Transverse colon (tissue), 4 donors: ENCODE measurements at regions not wholly inside any gene's neighbourhood (a gene's known extent, or its start where the extent isn't known, plus 50 kb on each side); places are given as distances from the start of the nearest gene placed in this dataset.

ENCODE experiments used
- DNase-seq: peaks from one replicate; pipeline ENCODE4 v3.0.0-alpha.2; 2019
- H3K27ac ChIP-seq, 4 donors: fragments of 200-600 bp; sonication (generic); 2 replicates each; pipeline ENCODE4 v1.5.1; 2016 to 2018; ENCODE audit warnings: inconsistent platforms in 4 of 4
- H3K27me3 ChIP-seq: fragments of 200-600 bp; sonication (generic); 2 replicates; pipeline ENCODE4 v1.5.1; 2017; ENCODE audit warnings: inconsistent platforms
- H3K36me3 ChIP-seq, 4 donors: fragments of 200-600 bp; sonication (generic); 2 replicates each; pipeline ENCODE4 v1.5.1; 2017 to 2019; ENCODE audit warnings: inconsistent platforms in 4 of 4
- H3K4me1 ChIP-seq, 4 donors: fragments of 200-600 bp; sonication (generic); 2 replicates each; pipeline ENCODE4 v1.5.1; 2017 to 2020; ENCODE audit warnings: inconsistent platforms in 4 of 4
- H3K4me3 ChIP-seq, 4 donors: fragments of 200-600 bp; sonication (generic); 1 replicate in 1 of 4; 2 replicates in 3 of 4; pipeline versions ENCODE4 v1.5.1 to v1.6.1; 2017 to 2019; ENCODE audit warnings: inconsistent platforms in 4 of 4
- H3K9me3 ChIP-seq, 2 donors: fragments of 200-600 bp; sonication (generic); 2 replicates each; pipeline ENCODE4 v1.5.1; 2017 to 2019; ENCODE audit warnings: inconsistent platforms in 2 of 2
- EP300 ChIP-seq: sonication (generic); formaldehyde crosslinking; IDR thresholded peaks from one replicate; pipeline ENCODE4 v1.6.1; 2017; ENCODE audit warnings: antibody characterized with exemption, low read depth
- POLR2A ChIP-seq: fragments of 450-650 bp; IDR thresholded peaks from one replicate; pipeline ENCODE4 v1.6.1; 2016; ENCODE audit warnings: antibody characterized with exemption, mild to moderate bottlenecking, moderate library complexity
- POLR2AphosphoS5 ChIP-seq, 3 donors: sonication (generic); formaldehyde crosslinking; IDR thresholded peaks; one replicate each; pipeline ENCODE4 v1.6.1; 2016; ENCODE audit warnings: antibody characterized with exemption in 3 of 3
- WGBS, 2 donors: methylation state at CpG; one replicate each; pipeline ENCODE4 v1.1.5; 2018; ENCODE audit warnings: low coverage in 1 of 2; 5-methylcytosine and 5-hydroxymethylcytosine counted together
- in situ Hi-C, 4 donors: fragments of 200-750 bp; cut with MboI; loops; one replicate each; pipeline versions ENCODE4 v1.15.0 to v1.15.1; 2017; ENCODE audit warnings: low sequenced_read_pairs in 3 of 4, low pct_ligation_motif_present in 1 of 4, low pct_unique_long_range_greater_than_20kb in 1 of 4
- intact Hi-C: fragments of 100-400 bp; cut with DNase I; formaldehyde crosslinking; loops from one replicate; pipeline ENCODE4 v1.15.1; 2023; ENCODE audit warnings: low total_unique reads
- TF ChIP-seq, protein P1 (sequence below), 5 experiments: fragments of 200-600 bp in 3 of 5; fragments of 450-650 bp in 2 of 5; sonication (generic) in 3 of 5; IDR thresholded peaks; 1 replicate in 2 of 5; 2 replicates in 3 of 5; pipeline ENCODE4 v1.5.1; 2016 to 2017; ENCODE audit warnings: antibody characterized with exemption in 5 of 5, inconsistent platforms in 3 of 5, mild to moderate bottlenecking in 2 of 5, moderate library complexity in 1 of 5

- H3K4me3 ChIP-seq, result no peak overlapping the region
- no peaks in the 10 kb centered on the region for H3K9me3 ChIP-seq
- in situ Hi-C loops, result no loop called here
- no peak for DNase-seq
- H3K36me3 ChIP-seq, result no peaks in the 10 kb centered on the region
- intact Hi-C loops, result no loop called here
- 86 to 96% methylated on average over 3 of the region's 3 CpGs for WGBS, 2 donors
- TF ChIP-seq EP300, result no peak
- no peak for TF ChIP-seq POLR2AphosphoS5 (IDR thresholded peaks at IDR 0.05)
- TF ChIP-seq, protein P1, sequence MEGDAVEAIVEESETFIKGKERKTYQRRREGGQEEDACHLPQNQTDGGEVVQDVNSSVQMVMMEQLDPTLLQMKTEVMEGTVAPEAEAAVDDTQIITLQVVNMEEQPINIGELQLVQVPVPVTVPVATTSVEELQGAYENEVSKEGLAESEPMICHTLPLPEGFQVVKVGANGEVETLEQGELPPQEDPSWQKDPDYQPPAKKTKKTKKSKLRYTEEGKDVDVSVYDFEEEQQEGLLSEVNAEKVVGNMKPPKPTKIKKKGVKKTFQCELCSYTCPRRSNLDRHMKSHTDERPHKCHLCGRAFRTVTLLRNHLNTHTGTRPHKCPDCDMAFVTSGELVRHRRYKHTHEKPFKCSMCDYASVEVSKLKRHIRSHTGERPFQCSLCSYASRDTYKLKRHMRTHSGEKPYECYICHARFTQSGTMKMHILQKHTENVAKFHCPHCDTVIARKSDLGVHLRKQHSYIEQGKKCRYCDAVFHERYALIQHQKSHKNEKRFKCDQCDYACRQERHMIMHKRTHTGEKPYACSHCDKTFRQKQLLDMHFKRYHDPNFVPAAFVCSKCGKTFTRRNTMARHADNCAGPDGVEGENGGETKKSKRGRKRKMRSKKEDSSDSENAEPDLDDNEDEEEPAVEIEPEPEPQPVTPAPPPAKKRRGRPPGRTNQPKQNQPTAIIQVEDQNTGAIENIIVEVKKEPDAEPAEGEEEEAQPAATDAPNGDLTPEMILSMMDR (IDR thresholded peaks at IDR 0.05), result no peak
- TF ChIP-seq POLR2A, result no peak
- H3K4me1 ChIP-seq, result no peaks in the 10 kb centered on the region
- no peaks in the 10 kb centered on the region for H3K27me3 ChIP-seq
- H3K27ac ChIP-seq, result no peak overlapping the region
Measured at GRCh38 chr3:178231645-178232044, 304.6 kb upstream of the KCNMB2 start.

DNA sequence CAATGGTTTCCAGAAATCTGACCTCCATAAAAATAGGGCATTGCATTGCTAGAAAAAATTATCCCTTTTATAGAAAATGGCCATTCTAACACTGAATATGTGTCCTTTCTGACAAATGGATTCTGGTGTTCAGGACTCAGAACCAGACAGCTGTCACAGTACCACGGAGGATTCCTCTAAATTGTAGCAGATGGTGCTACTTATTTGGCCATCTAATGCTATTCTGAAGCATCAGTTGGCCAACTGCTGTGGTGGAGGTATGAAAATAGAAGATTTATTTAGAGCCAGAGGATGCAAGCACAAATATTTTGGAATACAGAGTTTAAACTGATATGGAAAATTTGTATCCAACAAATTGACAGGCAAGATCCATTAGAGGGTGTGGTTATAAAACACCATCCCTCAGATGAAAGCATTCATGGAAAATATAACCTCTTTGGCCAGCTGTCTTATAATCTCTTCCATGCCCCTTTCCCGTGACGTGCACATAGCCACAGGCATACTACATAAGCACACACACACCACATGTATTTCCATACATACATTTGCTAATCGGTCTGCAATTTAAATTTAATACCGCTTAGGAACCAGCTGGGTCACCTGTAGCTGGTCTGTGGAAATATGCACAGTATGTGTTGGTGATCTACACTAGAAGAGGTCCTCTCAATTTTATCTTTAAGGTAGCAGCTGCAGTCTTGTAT is 302.7 kb upstream of the KCNMB2 start:
- in situ Hi-C loops, result no loop called here
- H3K4me1 ChIP-seq, result no peaks in the 10 kb centered on the region
- no peak for TF ChIP-seq POLR2A
- TF ChIP-seq, protein P1 (IDR thresholded peaks at IDR 0.05), result no peak
- no peak for TF ChIP-seq POLR2AphosphoS5 (IDR thresholded peaks at IDR 0.05)
- no peak for TF ChIP-seq EP300

DNA sequence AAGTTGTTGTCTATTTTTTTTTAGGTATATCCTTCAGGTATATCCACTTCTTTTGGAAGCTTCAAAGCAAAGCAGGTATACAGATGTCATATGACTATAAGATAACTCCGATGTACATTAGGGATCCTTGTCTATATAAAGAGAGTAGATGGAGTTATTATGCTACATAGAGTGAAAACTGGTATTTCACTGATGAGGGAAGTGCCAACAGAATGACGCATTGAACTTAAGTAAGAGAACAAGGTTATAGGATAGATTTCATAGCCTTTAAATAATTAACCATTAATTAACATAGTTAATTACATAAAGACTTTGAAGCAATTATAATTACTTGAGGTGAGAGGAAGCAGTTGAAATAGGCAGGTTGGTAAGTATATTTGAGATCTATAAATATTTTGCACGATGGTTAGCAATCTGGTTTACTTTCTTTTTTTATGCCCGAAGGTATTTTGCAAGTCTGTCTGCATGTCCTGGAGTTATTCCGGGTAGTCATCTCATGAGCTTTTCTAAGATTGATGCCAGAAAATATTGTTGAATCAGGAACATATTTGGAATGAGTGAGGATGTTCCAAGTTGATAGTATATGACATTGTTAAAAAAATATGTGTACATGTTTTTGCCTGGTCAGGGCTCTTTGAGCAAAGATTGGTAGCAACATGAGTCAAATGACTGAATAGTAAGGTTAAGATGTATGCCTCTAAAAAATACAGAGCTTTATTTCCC is 299.5 kb upstream of the KCNMB2 start:
- Histone ChIP-seq H3K27ac (no peak overlapping the region), H3K36me3 (no peaks in the 10 kb centered on the region), H3K27me3 (no peaks in the 10 kb centered on the region), H3K4me3 (no peak overlapping the region), H3K9me3 (no peaks in the 10 kb centered on the region), H3K4me1 (no peaks in the 10 kb centered on the region)
- TF ChIP-seq EP300 (no peak), POLR2A (no peak), POLR2AphosphoS5 (IDR thresholded peaks at IDR 0.05) (no peak)
- TF ChIP-seq, protein P1 (IDR thresholded peaks at IDR 0.05), result no peak
- no peak for DNase-seq
- in situ Hi-C loops (no loop called here), intact Hi-C loops (no loop called here)
- 78 to 79% methylated on average over 5 of the region's 5 CpGs for WGBS, 2 donors

More for the DNA sequence above, 302.7 kb upstream of the KCNMB2 start:
- 90% methylated on average over 2 to 5 of the region's 5 CpGs for WGBS, 2 donors
- intact Hi-C loops, result no loop called here
- Histone ChIP-seq H3K36me3 (no peaks in the 10 kb centered on the region), H3K9me3 (no peaks in the 10 kb centered on the region), H3K27me3 (no peaks in the 10 kb centered on the region), H3K4me3 (no peak overlapping the region), H3K27ac (no peak overlapping the region)
- no peak for DNase-seq

- DNase-seq, result no peak
- no peaks in the 10 kb centered on the region for H3K9me3 ChIP-seq
- no peaks in the 10 kb centered on the region for H3K36me3 ChIP-seq
- H3K4me1 ChIP-seq, result no peaks in the 10 kb centered on the region
- H3K4me3 ChIP-seq, result no peak overlapping the region
- intact Hi-C loops (no loop called here), in situ Hi-C loops (no loop called here)
- TF ChIP-seq POLR2A (no peak), POLR2AphosphoS5 (IDR thresholded peaks at IDR 0.05) (no peak), EP300 (no peak)
- TF ChIP-seq, protein P1 (IDR thresholded peaks at IDR 0.05), result no peak
- H3K27me3 ChIP-seq, result no peaks in the 10 kb centered on the region
- no peak overlapping the region for H3K27ac ChIP-seq
Measured at GRCh38 chr3:178238179-178238578, 298.1 kb upstream of the KCNMB2 start.
